ENCODE measurements at regions not wholly inside any gene's neighbourhood (a gene's known extent, or its start where the extent isn't known, plus 50 kb on each side); places are given as distances from the start of the nearest gene placed in this dataset.
A peak's percentile ranks its signal among the peaks of the same experiment; 100 is the strongest.
"Not testable (repeated sequence)": the region's sequence is repeated elsewhere in the genome, so short reads cannot be mapped to it uniquely, and the experiment has no call there.

- H3K36me3 ChIP-seq (ENCODE audit: control insufficient read depth, insufficient read depth, low read length) = no peaks in the 10 kb centered on the region
- TF ChIP-seq CTCF (IDR thresholded peaks at IDR 0.05; ENCODE audit: insufficient read depth, low read length, poor library complexity, severe bottlenecking) = no peak
- H3K4me3 ChIP-seq (replicated peaks; ENCODE audit: low read depth, low read length) = no peak overlapping the region
- DNase-seq (ENCODE audit: extremely low read depth, insufficient read length) = no peak
- no peaks in the 10 kb centered on the region for H3K27me3 ChIP-seq (replicated peaks; ENCODE audit: control insufficient read depth, insufficient read depth, low read length)
Measured at GRCh38 chr2:57698935-57699449, 347.6 kb upstream of the VRK2 start.

- no peak for DNase-seq (ENCODE audit: extremely low read depth, insufficient read length)
- Histone ChIP-seq H3K36me3 (ENCODE audit: control insufficient read depth, insufficient read depth, low read length) (no peaks in the 10 kb centered on the region), H3K4me3 (replicated peaks; ENCODE audit: low read depth, low read length) (no peak overlapping the region), H3K27me3 (replicated peaks; ENCODE audit: control insufficient read depth, insufficient read depth, low read length) (no peaks in the 10 kb centered on the region)
- TF ChIP-seq CTCF (IDR thresholded peaks at IDR 0.05; ENCODE audit: insufficient read depth, low read length, poor library complexity, severe bottlenecking) = no peak
Measured at GRCh38 chr2:57701391-57701791, 345.2 kb upstream of the VRK2 start.

GRCh38 chr2:57703407-57703806, 343.2 kb upstream of the VRK2 start:
- no peak for DNase-seq (ENCODE audit: extremely low read depth, insufficient read length)
- H3K36me3 ChIP-seq (ENCODE audit: control insufficient read depth, insufficient read depth, low read length) = no peaks in the 10 kb centered on the region
- no peaks in the 10 kb centered on the region for H3K27me3 ChIP-seq (replicated peaks; ENCODE audit: control insufficient read depth, insufficient read depth, low read length)
- H3K4me3 ChIP-seq (replicated peaks; ENCODE audit: low read depth, low read length) = no peak overlapping the region
- no peak for TF ChIP-seq CTCF (IDR thresholded peaks at IDR 0.05; ENCODE audit: insufficient read depth, low read length, poor library complexity, severe bottlenecking)

- H3K36me3 ChIP-seq (ENCODE audit: control insufficient read depth, insufficient read depth, low read length); H3K27me3 ChIP-seq (replicated peaks; ENCODE audit: control insufficient read depth, insufficient read depth, low read length); DNase-seq (ENCODE audit: extremely low read depth, insufficient read length); H3K4me3 ChIP-seq (replicated peaks; ENCODE audit: low read depth, low read length): not testable (repeated sequence)
Measured at GRCh38 chr2:57707794-57708193, 338.8 kb upstream of the VRK2 start.

- Histone ChIP-seq H3K36me3 (ENCODE audit: control insufficient read depth, insufficient read depth, low read length) (no peaks in the 10 kb centered on the region), H3K27me3 (replicated peaks; ENCODE audit: control insufficient read depth, insufficient read depth, low read length) (no peaks in the 10 kb centered on the region), H3K4me3 (replicated peaks; ENCODE audit: low read depth, low read length) (no peak overlapping the region)
- DNase-seq (ENCODE audit: extremely low read depth, insufficient read length) = no peak
- TF ChIP-seq CTCF (IDR thresholded peaks at IDR 0.05; ENCODE audit: insufficient read depth, low read length, poor library complexity, severe bottlenecking) = no peak
Measured at GRCh38 chr2:57711991-57712390, 334.6 kb upstream of the VRK2 start.

- Histone ChIP-seq H3K27me3 (replicated peaks; ENCODE audit: control insufficient read depth, insufficient read depth, low read length) (no peaks in the 10 kb centered on the region), H3K36me3 (ENCODE audit: control insufficient read depth, insufficient read depth, low read length) (no peaks in the 10 kb centered on the region), H3K4me3 (replicated peaks; ENCODE audit: low read depth, low read length) (no peak overlapping the region)
- DNase-seq (ENCODE audit: extremely low read depth, insufficient read length) = peak; percentile 23
- TF ChIP-seq CTCF (IDR thresholded peaks at IDR 0.05; ENCODE audit: insufficient read depth, low read length, poor library complexity, severe bottlenecking) = peak; percentile 87
Measured at GRCh38 chr2:57720728-57721627, 325.6 kb upstream of the VRK2 start.
